DND-41 (cell line): ENCODE measurements at regions not wholly inside any gene's neighbourhood (a gene's known extent, or its start where the extent isn't known, plus 50 kb on each side); places are given as distances from the start of the nearest gene placed in this dataset.

ENCODE experiments used
- EZH2 ChIP-seq: IDR thresholded peaks from 3 replicates; pipeline ENCODE4 v1.6.1; 2012; ENCODE audit warnings: borderline replicate concordance, low read depth, mild to moderate bottlenecking, moderate library complexity, low read length, inconsistent platforms; ENCODE audit not compliant: severe bottlenecking
- TF ChIP-seq, protein P1 (sequence below): IDR thresholded peaks from 2 replicates; pipeline ENCODE4 v1.5.1; 2012; ENCODE audit warnings: borderline replicate concordance, low read length, moderate library complexity, mild to moderate bottlenecking; ENCODE audit not compliant: poor library complexity, severe bottlenecking; ENCODE audit errors: extremely low read depth

- TF ChIP-seq, protein P1, sequence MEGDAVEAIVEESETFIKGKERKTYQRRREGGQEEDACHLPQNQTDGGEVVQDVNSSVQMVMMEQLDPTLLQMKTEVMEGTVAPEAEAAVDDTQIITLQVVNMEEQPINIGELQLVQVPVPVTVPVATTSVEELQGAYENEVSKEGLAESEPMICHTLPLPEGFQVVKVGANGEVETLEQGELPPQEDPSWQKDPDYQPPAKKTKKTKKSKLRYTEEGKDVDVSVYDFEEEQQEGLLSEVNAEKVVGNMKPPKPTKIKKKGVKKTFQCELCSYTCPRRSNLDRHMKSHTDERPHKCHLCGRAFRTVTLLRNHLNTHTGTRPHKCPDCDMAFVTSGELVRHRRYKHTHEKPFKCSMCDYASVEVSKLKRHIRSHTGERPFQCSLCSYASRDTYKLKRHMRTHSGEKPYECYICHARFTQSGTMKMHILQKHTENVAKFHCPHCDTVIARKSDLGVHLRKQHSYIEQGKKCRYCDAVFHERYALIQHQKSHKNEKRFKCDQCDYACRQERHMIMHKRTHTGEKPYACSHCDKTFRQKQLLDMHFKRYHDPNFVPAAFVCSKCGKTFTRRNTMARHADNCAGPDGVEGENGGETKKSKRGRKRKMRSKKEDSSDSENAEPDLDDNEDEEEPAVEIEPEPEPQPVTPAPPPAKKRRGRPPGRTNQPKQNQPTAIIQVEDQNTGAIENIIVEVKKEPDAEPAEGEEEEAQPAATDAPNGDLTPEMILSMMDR, result no peak
- TF ChIP-seq EZH2, result no peak
These were observed 94.4 kb downstream of the NAV1 start for GRCh38 chr1:201633297-201633696.
